Mesenchymal stem cell (in vitro differentiated cells and primary cell): ENCODE measurements at regions not wholly inside any gene's neighbourhood (a gene's known extent, or its start where the extent isn't known, plus 50 kb on each side); places are given as distances from the start of the nearest gene placed in this dataset.

ENCODE experiments used
- DNase-seq: peaks from one replicate; pipeline ENCODE4 v3.0.0-alpha.2; 2013
- H2AFZ ChIP-seq: one replicate; pipeline ENCODE4 v1.6.1; 2013; ENCODE audit warnings: low read depth, mild to moderate bottlenecking, control low read depth, inconsistent platforms, low read length, moderate library complexity
- H2AK5ac ChIP-seq: 2 replicates; pipeline ENCODE4 v1.6.1; 2013; ENCODE audit warnings: low read length, moderate library complexity, mild to moderate bottlenecking, inconsistent platforms; ENCODE audit not compliant: severe bottlenecking
- H2BK120ac ChIP-seq: one replicate; pipeline ENCODE4 v1.6.1; 2013; ENCODE audit warnings: low read depth, mild to moderate bottlenecking, inconsistent platforms, low read length, moderate library complexity
- H2BK12ac ChIP-seq, 2 experiments: one replicate each; pipeline ENCODE4 v1.6.1; 2013; ENCODE audit warnings: inconsistent platforms in 2 of 2, low read length in 2 of 2, mild to moderate bottlenecking in 2 of 2, moderate library complexity in 2 of 2, control low read depth in 1 of 2
- H2BK15ac ChIP-seq: one replicate; pipeline ENCODE4 v1.6.1; 2013; ENCODE audit warnings: mild to moderate bottlenecking, low read depth, inconsistent platforms; ENCODE audit not compliant: poor library complexity, severe bottlenecking
- H2BK5ac ChIP-seq: 2 replicates; pipeline ENCODE4 v1.6.1; 2013; ENCODE audit warnings: low read depth, mild to moderate bottlenecking, low read length, control low read depth, inconsistent platforms; ENCODE audit not compliant: poor library complexity, severe bottlenecking
- H3K14ac ChIP-seq, 2 experiments: one replicate each; pipeline ENCODE4 v1.6.1; 2013; ENCODE audit warnings: inconsistent platforms in 2 of 2, low read length in 2 of 2, control low read depth in 1 of 2, mild to moderate bottlenecking in 1 of 2, moderate library complexity in 1 of 2
- H3K18ac ChIP-seq, 2 experiments: one replicate each; pipeline ENCODE4 v1.6.1; 2013; ENCODE audit warnings: inconsistent platforms in 2 of 2, low read length in 2 of 2, control low read depth in 1 of 2, low read depth in 1 of 2, mild to moderate bottlenecking in 1 of 2
- H3K23ac ChIP-seq, 2 experiments: one replicate each; pipeline ENCODE4 v1.6.1; 2013; ENCODE audit warnings: inconsistent platforms in 2 of 2, low read length in 2 of 2, mild to moderate bottlenecking in 2 of 2, moderate library complexity in 2 of 2, control low read depth in 1 of 2
- H3K27ac ChIP-seq: 2 replicates; pipeline ENCODE4 v1.5.1; 2013; ENCODE audit warnings: mild to moderate bottlenecking, moderate library complexity, low read length, control low read depth, inconsistent platforms; ENCODE audit not compliant: poor library complexity, severe bottlenecking
- H3K27me3 ChIP-seq, 2 experiments: 2 replicates each; pipeline versions ENCODE4 v1.6.1 to v1.7.0; 2013; ENCODE audit warnings: low read length in 2 of 2, mild to moderate bottlenecking in 2 of 2, moderate library complexity in 2 of 2, control low read depth in 1 of 2, inconsistent platforms in 1 of 2; ENCODE audit not compliant: control insufficient read depth in 1 of 2, insufficient read depth in 1 of 2
- H3K36me3 ChIP-seq, 2 experiments: 2 replicates each; pipeline versions ENCODE4 v1.6.1 to v1.7.0; 2013; ENCODE audit warnings: low read length in 2 of 2, control low read depth in 1 of 2, inconsistent platforms in 1 of 2, low read depth in 1 of 2, mild to moderate bottlenecking in 1 of 2; ENCODE audit not compliant: insufficient read depth in 2 of 2, control insufficient read depth in 1 of 2
- H3K4ac ChIP-seq, 2 experiments: one replicate each; pipeline ENCODE4 v1.6.1; 2013; ENCODE audit warnings: inconsistent platforms in 2 of 2, low read length in 2 of 2, mild to moderate bottlenecking in 2 of 2, moderate library complexity in 2 of 2, control low read depth in 1 of 2, low read depth in 1 of 2
- H3K4me1 ChIP-seq: 2 replicates; pipeline ENCODE4 v1.6.1; 2013; ENCODE audit warnings: low read depth, low read length, control low read depth; ENCODE audit not compliant: control insufficient read depth, insufficient read depth
- H3K4me2 ChIP-seq: 2 replicates; pipeline ENCODE4 v1.6.1; 2013; ENCODE audit warnings: low read length, mild to moderate bottlenecking, inconsistent platforms; ENCODE audit not compliant: poor library complexity, severe bottlenecking
- H3K4me3 ChIP-seq, 2 experiments: 2 replicates each; pipeline versions ENCODE4 v1.5.1 to v1.7.0; 2013; ENCODE audit warnings: low read length in 2 of 2, mild to moderate bottlenecking in 2 of 2, control low read depth in 1 of 2, low read depth in 1 of 2; ENCODE audit not compliant: insufficient read depth in 1 of 2
- H3K79me1 ChIP-seq: replicated peaks from 2 replicates; pipeline ENCODE4 v1.6.1; 2013; ENCODE audit warnings: mild to moderate bottlenecking, control low read depth, low read length, inconsistent platforms; ENCODE audit not compliant: poor library complexity, severe bottlenecking
- H3K9ac ChIP-seq: 2 replicates; pipeline ENCODE4 v1.7.0; 2013; ENCODE audit warnings: mild to moderate bottlenecking, low read length, moderate library complexity
- H3K9me3 ChIP-seq: 2 replicates; pipeline ENCODE4 v1.7.0; 2013; ENCODE audit warnings: mild to moderate bottlenecking, low read length; ENCODE audit not compliant: control insufficient read depth
- H4K8ac ChIP-seq: one replicate; pipeline ENCODE4 v1.6.1; 2013; ENCODE audit warnings: inconsistent platforms, mild to moderate bottlenecking, low read length, moderate library complexity
- H4K91ac ChIP-seq: one replicate; pipeline ENCODE4 v1.6.1; 2013; ENCODE audit warnings: mild to moderate bottlenecking, low read length, inconsistent platforms
- WGBS: methylation state at CpG from one replicate; pipeline ENCODE4 v1.1.7; 2013; ENCODE audit warnings: mixed read lengths; 5-methylcytosine and 5-hydroxymethylcytosine counted together

- Histone ChIP-seq H3K9me3 (peaks cover 25% of the 10 kb centered on the region), H4K91ac (no peak overlapping the region), H2BK120ac (no peak overlapping the region), H3K4me1 (no peaks in the 10 kb centered on the region), H3K27me3 (no peaks in the 10 kb centered on the region), H3K9ac (no peak overlapping the region), H2BK15ac (no peak overlapping the region), H2BK12ac (no peak overlapping the region), H3K18ac (no peak overlapping the region), H2BK5ac (no peak overlapping the region), H3K4me2 (no peak overlapping the region), H3K27ac (no peak overlapping the region), H4K8ac (no peak overlapping the region), H3K14ac (no peak overlapping the region), H3K79me1 (no peaks in the 10 kb centered on the region), H3K36me3 (no peaks in the 10 kb centered on the region), H2AK5ac (no peak overlapping the region), H3K23ac (no peak overlapping the region), H2AFZ (no peak overlapping the region), H3K4ac (no peak overlapping the region), H3K4me3 (no peak overlapping the region)
- DNase-seq = no peak
- 78% methylated on average over 3 of the region's 3 CpGs for WGBS
Observed at GRCh38 chr10:90443342-90443741, 414.5 kb downstream of the HTR7 start.

GRCh38 chr10:90447831-90448230, 410.0 kb downstream of the HTR7 start:
- H2BK120ac ChIP-seq = no peak overlapping the region
- no peak overlapping the region for H3K23ac ChIP-seq
- no peak for DNase-seq
- no peak overlapping the region for H3K4ac ChIP-seq
- no peak overlapping the region for H3K4me3 ChIP-seq
- WGBS = 83% methylated on average over 1 of the region's 3 CpGs
- no peak overlapping the region for H4K8ac ChIP-seq
- H3K79me1 ChIP-seq = no peaks in the 10 kb centered on the region
- H3K4me2 ChIP-seq = no peak overlapping the region
- no peaks in the 10 kb centered on the region for H3K36me3 ChIP-seq
- H3K14ac ChIP-seq = no peak overlapping the region
- no peak overlapping the region for H2AFZ ChIP-seq
- H2BK15ac ChIP-seq = no peak overlapping the region
- H3K9me3 ChIP-seq = peaks cover 19% of the 10 kb centered on the region
- no peak overlapping the region for H2BK12ac ChIP-seq
- H2BK5ac ChIP-seq = no peak overlapping the region
- no peaks in the 10 kb centered on the region for H3K4me1 ChIP-seq
- no peak overlapping the region for H2AK5ac ChIP-seq
- H3K9ac ChIP-seq = no peak overlapping the region
- H3K27ac ChIP-seq = no peak overlapping the region
- no peak overlapping the region for H3K18ac ChIP-seq
- no peaks in the 10 kb centered on the region for H3K27me3 ChIP-seq
- H4K91ac ChIP-seq = no peak overlapping the region

- Histone ChIP-seq H3K4me3 (no peak overlapping the region), H3K4ac (no peak overlapping the region), H2BK120ac (no peak overlapping the region), H3K18ac (no peak overlapping the region), H3K14ac (no peak overlapping the region), H3K4me2 (no peak overlapping the region), H2BK5ac (no peak overlapping the region), H4K91ac (no peak overlapping the region), H3K27ac (no peak overlapping the region), H2AK5ac (no peak overlapping the region), H2BK12ac (no peak overlapping the region), H2BK15ac (no peak overlapping the region), H3K9me3 (no peaks in the 10 kb centered on the region), H3K27me3 (no peaks in the 10 kb centered on the region), H3K9ac (no peak overlapping the region), H3K36me3 (no peaks in the 10 kb centered on the region), H4K8ac (no peak overlapping the region), H2AFZ (no peak overlapping the region), H3K79me1 (no peaks in the 10 kb centered on the region), H3K23ac (no peak overlapping the region), H3K4me1 (no peaks in the 10 kb centered on the region)
- no peak for DNase-seq
Observed at GRCh38 chr10:90450797-90451196, 407.0 kb downstream of the HTR7 start.

- H3K79me1 ChIP-seq = no peaks in the 10 kb centered on the region
- no peak overlapping the region for H3K14ac ChIP-seq
- no peaks in the 10 kb centered on the region for H3K9me3 ChIP-seq
- no peak overlapping the region for H3K9ac ChIP-seq
- no peaks in the 10 kb centered on the region for H3K4me1 ChIP-seq
- no peak overlapping the region for H3K27ac ChIP-seq
- H3K4me2 ChIP-seq = no peak overlapping the region
- peak; percentile 64 for DNase-seq
- H3K4me3 ChIP-seq = no peak overlapping the region
- no peak overlapping the region for H2BK15ac ChIP-seq
- H3K18ac ChIP-seq = no peak overlapping the region
- no peaks in the 10 kb centered on the region for H3K27me3 ChIP-seq
- WGBS = no CpG with 5 or more reads among the region's 1 CpG
- H2BK120ac ChIP-seq = no peak overlapping the region
- H2BK12ac ChIP-seq = no peak overlapping the region
- H2AFZ ChIP-seq = no peak overlapping the region
- H2AK5ac ChIP-seq = no peak overlapping the region
- H3K4ac ChIP-seq = no peak overlapping the region
- no peaks in the 10 kb centered on the region for H3K36me3 ChIP-seq
- no peak overlapping the region for H4K8ac ChIP-seq
- H3K23ac ChIP-seq = no peak overlapping the region
- no peak overlapping the region for H2BK5ac ChIP-seq
- H4K91ac ChIP-seq = no peak overlapping the region
Observed at GRCh38 chr10:90451283-90451682, 406.6 kb downstream of the HTR7 start.
